NT2/D1 (cell line): ENCODE measurements at regions not wholly inside any gene's neighbourhood (a gene's known extent, or its start where the extent isn't known, plus 50 kb on each side); places are given as distances from the start of the nearest gene placed in this dataset.

Source experiments
- SUZ12 ChIP-seq: IDR thresholded peaks from 2 replicates; pipeline ENCODE4 v1.6.1; 2011; ENCODE audit not compliant: insufficient read length, insufficient read depth; ENCODE audit errors: extremely low read depth
- YY1 ChIP-seq: IDR thresholded peaks from 2 replicates; pipeline ENCODE4 v1.6.1; 2011; ENCODE audit not compliant: insufficient read length, insufficient read depth
- ZNF274 ChIP-seq: IDR thresholded peaks from 2 replicates; pipeline ENCODE4 v1.6.1; 2011; ENCODE audit warnings: mild to moderate bottlenecking, low read depth, low read length

DNA sequence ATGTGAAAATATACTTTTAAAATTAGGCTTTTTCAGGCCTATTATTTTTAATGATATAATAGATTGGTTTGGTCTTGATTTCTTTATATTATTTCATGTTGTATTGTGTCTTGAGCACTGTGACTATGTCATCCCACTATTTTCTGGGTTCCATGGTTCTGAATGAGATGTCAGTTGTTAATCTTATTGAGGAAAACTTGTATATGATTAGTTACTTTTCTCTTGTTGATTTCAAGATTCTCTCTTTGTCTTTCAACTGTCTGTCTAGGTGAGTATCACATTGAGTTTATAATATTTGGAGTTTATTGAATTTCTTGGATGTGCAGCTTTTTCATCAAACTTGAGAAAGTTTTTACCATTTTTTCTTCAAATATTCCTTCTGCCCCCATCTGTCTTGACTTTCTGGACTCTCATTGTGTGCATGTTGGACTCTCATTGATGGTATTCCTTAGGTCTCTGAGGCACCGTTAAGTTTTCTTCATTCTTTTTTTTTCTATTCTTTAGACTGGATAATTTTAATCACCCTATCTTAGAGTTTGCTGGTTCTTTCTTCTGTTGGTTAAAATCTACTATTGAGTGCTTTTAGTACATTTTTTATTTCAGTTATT is 175.8 kb downstream of the TMEM167A start:
- no peak for TF ChIP-seq YY1
- no peak for TF ChIP-seq ZNF274
- TF ChIP-seq SUZ12: no peak
